Nephron (organoid): ENCODE measurements at regions not wholly inside any gene's neighbourhood (a gene's known extent, or its start where the extent isn't known, plus 50 kb on each side); places are given as distances from the start of the nearest gene placed in this dataset.

Experiments used
- H3K27ac Mint-ChIP-seq, 3 experiments: 2 replicates each; pipeline ENCODE4 v1.8.0; 2020; ENCODE audit warnings: mixed read lengths in 3 of 3, mild to moderate bottlenecking in 2 of 3, moderate library complexity in 1 of 3
- H3K27me3 Mint-ChIP-seq: 2 replicates; pipeline ENCODE4 v1.8.0; 2021; ENCODE audit warnings: low read depth, mild to moderate bottlenecking, moderate library complexity, mixed read lengths
- H3K36me3 Mint-ChIP-seq: 2 replicates; pipeline ENCODE4 v1.8.0; 2020; ENCODE audit warnings: low read depth, mixed read lengths
- H3K4me1 Mint-ChIP-seq: 2 replicates; pipeline ENCODE4 v1.8.0; 2020; ENCODE audit warnings: mixed read lengths
- H3K4me3 Mint-ChIP-seq, 3 experiments: 2 replicates each; pipeline ENCODE4 v1.8.0; 2020; ENCODE audit warnings: mild to moderate bottlenecking in 3 of 3, mixed read lengths in 3 of 3, moderate library complexity in 2 of 3
- H3K9me3 Mint-ChIP-seq: 2 replicates; pipeline ENCODE4 v1.8.0; 2020; ENCODE audit warnings: mixed read lengths
- CTCF ChIP-seq, 3 experiments: fragments of 200-600 bp; sonication (generic); IDR thresholded peaks; one replicate each; pipeline ENCODE4 v1.5.0; 2021; ENCODE audit warnings: antibody characterized with exemption in 3 of 3; ENCODE audit not compliant: unreplicated experiment in 3 of 3

GRCh38 chr5:112560371-112560770 is 141.3 kb upstream of the EPB41L4A start:
- Mint-ChIP-seq H3K36me3 (peaks cover 4% of the 10 kb centered on the region), H3K9me3 (peaks cover 27% of the 10 kb centered on the region), H3K4me3 (no peak overlapping the region), H3K27me3 (no peaks in the 10 kb centered on the region), H3K27ac (no peak overlapping the region), H3K4me1 (no peaks in the 10 kb centered on the region)
- no peak for TF ChIP-seq CTCF (IDR thresholded peaks at IDR 0.05; ENCODE audit: unreplicated experiment in 3 of 3)

GRCh38 chr5:112563169-112563826 is 144.2 kb upstream of the EPB41L4A start:
- H3K27ac Mint-ChIP-seq, result no peak overlapping the region

DNA sequence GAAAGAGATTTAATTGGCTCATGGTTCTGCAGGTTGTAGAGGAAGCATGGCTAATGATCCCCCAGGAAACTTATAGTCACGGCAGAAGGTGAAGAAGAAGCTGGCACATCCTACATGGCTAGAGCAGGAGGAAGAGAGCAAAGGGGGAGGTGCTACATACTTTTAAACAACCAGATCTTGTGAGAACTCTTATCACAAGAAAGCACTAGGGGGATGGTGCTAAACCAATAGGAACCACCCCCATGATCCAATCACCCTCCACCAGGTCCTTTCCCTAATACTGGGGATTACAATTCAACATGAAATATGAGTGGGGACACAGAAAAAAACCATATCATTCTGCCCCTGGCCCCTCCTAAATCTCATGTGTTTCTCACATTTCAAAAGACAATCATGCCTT is 147.2 kb upstream of the EPB41L4A start:
- Mint-ChIP-seq H3K4me3 (no peak overlapping the region), H3K4me1 (no peaks in the 10 kb centered on the region), H3K9me3 (peaks cover 27% of the 10 kb centered on the region), H3K27ac (no peak overlapping the region), H3K36me3 (peaks cover 4% of the 10 kb centered on the region), H3K27me3 (no peaks in the 10 kb centered on the region)
- no peak for TF ChIP-seq CTCF (IDR thresholded peaks at IDR 0.05; ENCODE audit: unreplicated experiment in 3 of 3)

More at GRCh38 chr5:112563169-112563826, 144.2 kb upstream of the EPB41L4A start:
- Mint-ChIP-seq H3K9me3 (peaks cover 27% of the 10 kb centered on the region), H3K36me3 (peaks cover 4% of the 10 kb centered on the region), H3K4me1 (no peaks in the 10 kb centered on the region), H3K4me3 (no peak overlapping the region), H3K27me3 (no peaks in the 10 kb centered on the region)
- TF ChIP-seq CTCF (IDR thresholded peaks at IDR 0.05; ENCODE audit: unreplicated experiment in 3 of 3), result no peak

DNA sequence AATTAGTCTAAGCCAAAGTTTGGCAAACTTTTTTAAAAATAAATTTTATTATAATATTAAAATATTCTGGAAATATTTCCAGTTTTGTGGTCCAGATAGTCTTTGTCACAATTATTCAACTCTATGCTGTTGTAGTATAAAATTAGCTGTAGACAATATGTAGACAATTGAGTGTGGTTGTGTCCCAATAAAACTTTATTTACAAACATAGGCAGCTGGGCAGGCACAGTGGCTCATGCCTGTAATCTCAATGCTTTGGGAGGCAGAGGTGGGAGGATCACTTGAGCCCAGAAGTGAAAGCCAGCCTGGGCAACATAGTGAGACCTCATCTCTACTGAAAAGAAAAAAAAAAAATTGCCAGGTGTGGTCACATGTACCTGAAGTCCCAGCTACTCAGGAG is 150.5 kb upstream of the EPB41L4A start:
- Mint-ChIP-seq H3K27ac (no peak overlapping the region), H3K36me3 (no peaks in the 10 kb centered on the region), H3K4me3 (no peak overlapping the region), H3K9me3 (peaks cover 7% of the 10 kb centered on the region), H3K4me1 (no peaks in the 10 kb centered on the region), H3K27me3 (no peaks in the 10 kb centered on the region)
- no peak for TF ChIP-seq CTCF (IDR thresholded peaks at IDR 0.05; ENCODE audit: unreplicated experiment in 3 of 3)

DNA sequence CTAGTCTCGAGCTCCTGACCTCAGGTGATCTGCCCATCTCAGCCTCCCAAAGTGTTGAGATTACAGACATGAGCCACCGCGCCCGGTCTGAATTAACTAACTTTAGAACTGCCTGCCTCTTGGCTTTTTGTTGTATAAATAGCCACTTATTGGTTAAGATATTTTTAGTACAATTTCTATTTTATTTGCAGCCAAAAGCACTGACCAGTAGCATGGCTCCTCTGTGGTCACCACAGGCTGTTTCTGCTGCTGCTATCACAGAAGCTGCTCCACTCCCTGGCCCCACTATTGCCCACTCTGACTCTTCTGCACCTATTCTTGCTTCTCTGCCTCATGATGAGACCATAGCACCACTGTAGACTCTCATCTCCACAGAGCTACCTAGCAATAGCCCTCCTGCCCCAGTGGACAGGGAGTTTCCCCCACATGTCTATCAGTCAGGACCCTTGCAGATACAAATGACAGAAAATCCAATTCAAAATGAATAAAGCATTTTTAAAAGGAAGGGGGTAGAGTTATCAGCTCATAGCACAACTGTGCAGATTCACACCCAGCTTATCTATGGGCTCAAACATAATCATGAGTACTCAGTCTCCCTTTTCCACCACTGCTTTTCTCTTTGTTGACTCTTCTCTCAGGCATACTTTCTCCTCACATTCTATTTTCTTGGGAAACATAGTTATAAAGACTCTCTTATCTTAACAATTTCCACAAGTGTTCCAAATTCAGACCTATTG is 151.8 kb upstream of the EPB41L4A start:
- no peaks in the 10 kb centered on the region for H3K9me3 Mint-ChIP-seq
- no peak for TF ChIP-seq CTCF (IDR thresholded peaks at IDR 0.05; ENCODE audit: unreplicated experiment in 3 of 3)

DNA sequence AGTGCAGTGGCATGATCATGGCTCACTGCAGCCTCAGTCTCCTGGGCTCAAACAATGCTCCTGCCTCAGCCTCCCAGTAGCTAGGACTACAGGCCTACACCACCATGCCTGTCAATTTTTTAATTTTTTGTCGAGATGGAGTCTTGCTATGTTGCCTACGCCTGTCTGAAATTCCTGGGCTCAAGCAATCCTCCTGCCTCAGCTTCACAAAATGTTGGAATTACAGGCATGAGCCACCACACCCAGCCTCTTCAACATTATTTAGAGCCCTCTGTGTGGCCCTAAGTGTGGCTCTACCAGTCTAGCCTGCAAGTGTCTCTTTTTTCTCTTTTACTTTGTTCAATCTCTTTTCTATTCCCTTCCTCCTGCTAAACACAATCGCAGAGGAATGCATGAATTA is 154.4 kb upstream of the EPB41L4A start:
- peaks cover 12% of the 10 kb centered on the region for H3K4me1 Mint-ChIP-seq

More for the DNA sequence above, 151.8 kb upstream of the EPB41L4A start:
- H3K27ac Mint-ChIP-seq, result no peak overlapping the region
- no peaks in the 10 kb centered on the region for H3K36me3 Mint-ChIP-seq
- H3K27me3 Mint-ChIP-seq, result no peaks in the 10 kb centered on the region
- H3K4me3 Mint-ChIP-seq, result no peak overlapping the region
- H3K4me1 Mint-ChIP-seq, result peaks cover 10% of the 10 kb centered on the region

More for the DNA sequence above, 154.4 kb upstream of the EPB41L4A start:
- Mint-ChIP-seq H3K9me3 (no peaks in the 10 kb centered on the region), H3K27ac (no peak overlapping the region), H3K4me3 (no peak overlapping the region), H3K36me3 (no peaks in the 10 kb centered on the region), H3K27me3 (no peaks in the 10 kb centered on the region)
- TF ChIP-seq CTCF (IDR thresholded peaks at IDR 0.05; ENCODE audit: unreplicated experiment in 3 of 3), result no peak
